Testis (tissue), 2 donors: ENCODE measurements at regions not wholly inside any gene's neighbourhood (a gene's known extent, or its start where the extent isn't known, plus 50 kb on each side); places are given as distances from the start of the nearest gene placed in this dataset.

Source experiments
- DNase-seq: peaks from one replicate; pipeline ENCODE4 v3.0.0-alpha.2; 2019
- H3K27ac ChIP-seq, 2 donors: fragments of 200-600 bp; sonication (generic); one replicate each; pipeline ENCODE4 v1.5.1; 2019
- H3K27me3 ChIP-seq: fragments of 200-600 bp; sonication (generic); one replicate; pipeline ENCODE4 v1.5.1; 2019
- H3K36me3 ChIP-seq: fragments of 200-600 bp; sonication (generic); one replicate; pipeline ENCODE4 v1.5.1; 2017; ENCODE audit warnings: low read depth; ENCODE audit errors: missing control alignments
- H3K4me1 ChIP-seq: fragments of 200-600 bp; sonication (generic); one replicate; pipeline ENCODE4 v1.5.1; 2019
- H3K4me3 ChIP-seq, 2 donors: fragments of 200-600 bp; sonication (generic); one replicate each; pipeline ENCODE4 v1.5.1; 2017 to 2019
- H3K9me3 ChIP-seq: fragments of 200-600 bp; sonication (generic); one replicate; pipeline ENCODE4 v1.5.1; 2017
- POLR2A ChIP-seq: fragments of 450-650 bp; IDR thresholded peaks from one replicate; pipeline ENCODE4 v1.6.1; 2017; ENCODE audit warnings: antibody characterized with exemption, mild to moderate bottlenecking, moderate library complexity
- WGBS, 2 donors: methylation state at CpG; one replicate each; pipeline ENCODE4 v1.1.5; 2018; 5-methylcytosine and 5-hydroxymethylcytosine counted together
- intact Hi-C: fragments of 100-400 bp; cut with DNase I; formaldehyde crosslinking; loops from one replicate; pipeline ENCODE4 v1.15.1; 2023; ENCODE audit warnings: low total_unique reads
- TF ChIP-seq, protein P1 (sequence below), 3 experiments: fragments of 450-650 bp in 2 of 3; fragments of 200-600 bp in 1 of 3; sonication (generic) in 1 of 3; IDR thresholded peaks; one replicate each; pipeline ENCODE4 v1.5.1; 2016 to 2019; ENCODE audit warnings: antibody characterized with exemption in 3 of 3, mild to moderate bottlenecking in 2 of 3, moderate library complexity in 1 of 3

DNA sequence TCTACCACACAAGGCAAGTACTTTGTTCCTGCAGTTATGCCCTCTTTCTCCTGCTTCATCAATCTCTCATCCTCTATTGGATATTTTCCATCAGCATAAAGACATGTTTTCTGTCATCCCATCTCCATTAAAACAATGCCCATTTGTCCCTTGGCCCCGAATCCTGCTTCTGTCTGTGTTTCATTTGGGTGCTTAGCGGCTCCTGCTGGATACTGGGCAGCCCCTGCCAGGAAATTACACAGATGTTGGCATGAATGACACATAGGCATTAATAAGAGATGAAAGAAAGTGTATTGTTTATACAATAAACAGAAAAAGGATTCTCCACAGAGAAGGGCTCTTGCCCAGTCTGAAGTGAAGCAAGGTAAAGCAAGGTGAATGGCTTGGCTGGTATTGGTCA is 765.3 kb downstream of the REEP3 start:
- TF ChIP-seq, protein P1, sequence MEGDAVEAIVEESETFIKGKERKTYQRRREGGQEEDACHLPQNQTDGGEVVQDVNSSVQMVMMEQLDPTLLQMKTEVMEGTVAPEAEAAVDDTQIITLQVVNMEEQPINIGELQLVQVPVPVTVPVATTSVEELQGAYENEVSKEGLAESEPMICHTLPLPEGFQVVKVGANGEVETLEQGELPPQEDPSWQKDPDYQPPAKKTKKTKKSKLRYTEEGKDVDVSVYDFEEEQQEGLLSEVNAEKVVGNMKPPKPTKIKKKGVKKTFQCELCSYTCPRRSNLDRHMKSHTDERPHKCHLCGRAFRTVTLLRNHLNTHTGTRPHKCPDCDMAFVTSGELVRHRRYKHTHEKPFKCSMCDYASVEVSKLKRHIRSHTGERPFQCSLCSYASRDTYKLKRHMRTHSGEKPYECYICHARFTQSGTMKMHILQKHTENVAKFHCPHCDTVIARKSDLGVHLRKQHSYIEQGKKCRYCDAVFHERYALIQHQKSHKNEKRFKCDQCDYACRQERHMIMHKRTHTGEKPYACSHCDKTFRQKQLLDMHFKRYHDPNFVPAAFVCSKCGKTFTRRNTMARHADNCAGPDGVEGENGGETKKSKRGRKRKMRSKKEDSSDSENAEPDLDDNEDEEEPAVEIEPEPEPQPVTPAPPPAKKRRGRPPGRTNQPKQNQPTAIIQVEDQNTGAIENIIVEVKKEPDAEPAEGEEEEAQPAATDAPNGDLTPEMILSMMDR (IDR thresholded peaks at IDR 0.05), result no peak
- no peak for TF ChIP-seq POLR2A
- no peaks in the 10 kb centered on the region for H3K27me3 ChIP-seq

DNA sequence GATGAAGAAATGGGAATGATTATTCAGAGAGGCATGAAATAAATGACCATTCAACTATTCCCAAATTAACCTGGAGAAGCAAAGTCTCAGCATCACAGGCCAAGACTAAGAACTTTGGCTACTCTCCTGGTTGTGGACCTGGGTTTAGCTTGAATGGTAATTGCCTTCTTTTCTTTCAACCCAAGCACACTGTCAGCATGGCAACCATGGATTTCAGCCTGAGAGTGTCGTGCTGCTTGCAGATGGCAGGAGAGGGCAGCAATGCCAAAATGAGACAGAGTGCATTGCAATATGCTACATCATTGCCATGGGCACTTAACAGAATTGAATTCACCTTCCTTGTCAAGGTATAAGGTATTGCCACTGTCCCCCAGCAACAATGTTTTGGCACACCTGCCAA is 767.2 kb downstream of the REEP3 start:
- no peak overlapping the region for H3K27ac ChIP-seq
- TF ChIP-seq POLR2A, result no peak
- TF ChIP-seq, protein P1 (IDR thresholded peaks at IDR 0.05), result no peak
- no peak for DNase-seq
- no peaks in the 10 kb centered on the region for H3K4me1 ChIP-seq
- no peak overlapping the region for H3K4me3 ChIP-seq
- no peaks in the 10 kb centered on the region for H3K27me3 ChIP-seq
- intact Hi-C loops, result no loop called here
- H3K9me3 ChIP-seq, result no peaks in the 10 kb centered on the region
- H3K36me3 ChIP-seq, result no peaks in the 10 kb centered on the region
- WGBS, 2 donors, result 80 to 82% methylated on average over 1 of the region's 1 CpG

More for the DNA sequence above, 765.3 kb downstream of the REEP3 start:
- Histone ChIP-seq H3K27ac (no peak overlapping the region), H3K9me3 (no peaks in the 10 kb centered on the region), H3K36me3 (no peaks in the 10 kb centered on the region), H3K4me3 (no peak overlapping the region), H3K4me1 (no peaks in the 10 kb centered on the region)
- no peak for DNase-seq
- WGBS, 2 donors, result 94 to 98% methylated on average over 2 of the region's 2 CpGs
- intact Hi-C loops, result no loop called here

DNA sequence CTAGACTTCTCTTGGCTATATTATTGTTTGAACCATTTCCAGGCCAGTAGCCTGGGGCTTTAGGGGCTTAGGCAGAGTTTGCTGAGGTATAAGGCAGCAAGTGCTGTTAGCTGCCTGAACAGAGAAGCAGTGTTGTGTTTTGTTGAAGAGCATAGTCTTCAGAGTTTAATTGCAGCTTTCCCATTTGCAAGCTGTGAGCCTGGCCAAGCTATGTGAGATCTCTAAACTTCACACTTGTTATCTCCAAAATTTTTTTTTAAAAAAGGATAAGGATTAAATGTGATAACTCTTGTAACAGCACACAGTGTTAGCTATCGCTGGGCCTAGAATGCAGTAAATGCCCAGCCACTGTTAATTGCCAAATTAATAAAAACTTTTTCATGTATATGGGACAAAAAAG is 782.4 kb downstream of the REEP3 start:
- no peak overlapping the region for H3K27ac ChIP-seq
- H3K4me3 ChIP-seq, result no peak overlapping the region
- H3K27me3 ChIP-seq, result no peaks in the 10 kb centered on the region
- TF ChIP-seq, protein P1 (IDR thresholded peaks at IDR 0.05), result no peak
- no peak for TF ChIP-seq POLR2A
- 95 to 100% methylated on average over 1 of the region's 1 CpG for WGBS, 2 donors
- no peak for DNase-seq
- intact Hi-C loops, result no loop called here
- H3K36me3 ChIP-seq, result no peaks in the 10 kb centered on the region
- H3K4me1 ChIP-seq, result no peaks in the 10 kb centered on the region
- H3K9me3 ChIP-seq, result no peaks in the 10 kb centered on the region

DNA sequence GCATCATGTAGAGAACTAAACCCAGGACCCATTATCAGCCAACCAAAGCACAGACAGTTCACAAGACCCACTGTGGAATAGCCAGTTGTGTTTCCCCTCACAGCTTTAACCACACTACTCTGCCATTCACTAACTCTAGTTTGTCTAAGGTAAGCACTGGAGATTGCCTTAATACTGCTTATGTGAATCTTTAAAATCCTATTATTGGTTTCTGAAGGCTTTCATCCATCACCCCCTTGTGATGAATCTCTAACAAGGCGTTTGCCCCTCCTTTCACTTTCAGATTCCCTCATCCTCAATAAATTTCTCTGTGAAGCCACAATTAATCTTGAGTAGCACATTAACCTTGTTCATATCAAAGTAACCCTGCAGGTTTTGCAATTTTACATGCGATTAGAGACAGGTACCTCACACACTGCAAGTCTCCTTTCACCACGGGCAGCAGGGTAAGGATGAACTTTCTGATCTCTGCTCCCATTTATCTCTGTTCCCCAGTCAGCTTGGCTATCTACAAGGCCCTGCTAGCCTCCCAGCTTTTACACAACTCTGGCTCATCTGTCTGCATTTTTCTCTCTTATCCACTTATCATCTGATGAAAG is 785.6 kb downstream of the REEP3 start:
- WGBS, 2 donors, result 30 to 48% methylated on average over 3 of the region's 3 CpGs
- intact Hi-C loops, result no loop called here

More for the DNA sequence above, 785.6 kb downstream of the REEP3 start:
- Histone ChIP-seq H3K4me1 (no peaks in the 10 kb centered on the region), H3K9me3 (no peaks in the 10 kb centered on the region), H3K27me3 (no peaks in the 10 kb centered on the region), H3K4me3 (no peak overlapping the region), H3K36me3 (no peaks in the 10 kb centered on the region), H3K27ac (no peak overlapping the region)
- no peak for DNase-seq
- TF ChIP-seq, protein P1 (IDR thresholded peaks at IDR 0.05), result no peak
- no peak for TF ChIP-seq POLR2A
